ENCODE measurements at regions not wholly inside any gene's neighbourhood (a gene's known extent, or its start where the extent isn't known, plus 50 kb on each side); places are given as distances from the start of the nearest gene placed in this dataset.

DNA sequence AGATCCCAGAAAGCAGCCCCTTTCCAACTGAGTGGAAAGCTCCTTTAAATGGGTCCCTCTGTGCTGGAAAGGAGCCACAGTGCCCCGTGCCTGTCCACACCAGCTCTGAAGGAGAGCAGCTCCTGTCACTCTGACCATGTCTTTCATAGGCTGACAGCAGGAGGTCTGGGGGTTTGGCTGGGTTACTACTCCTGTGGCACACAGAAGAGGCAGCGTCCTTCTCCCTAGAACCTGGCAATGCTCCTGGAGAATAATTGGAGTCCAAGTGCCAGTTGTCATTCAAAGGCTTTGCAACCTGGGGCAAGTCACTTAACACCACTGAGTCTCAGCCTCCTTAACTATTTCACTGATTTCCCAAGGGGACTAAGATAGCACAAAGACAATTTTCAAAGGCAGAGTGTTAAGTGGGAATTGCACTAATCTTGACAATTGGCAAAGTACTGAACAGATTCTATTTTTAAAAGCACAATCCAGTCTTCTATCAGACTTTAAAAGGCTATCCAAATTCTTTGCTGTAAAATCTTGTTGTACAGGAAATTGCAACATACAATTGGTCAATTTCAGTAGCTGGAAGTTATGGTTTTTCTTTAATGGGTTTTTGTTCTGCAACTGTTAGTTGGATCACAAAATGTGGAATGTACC lies 457.2 kb downstream of the KIF16B start:
- no peak for DNase-seq (ENCODE audit: low read depth)

DNA sequence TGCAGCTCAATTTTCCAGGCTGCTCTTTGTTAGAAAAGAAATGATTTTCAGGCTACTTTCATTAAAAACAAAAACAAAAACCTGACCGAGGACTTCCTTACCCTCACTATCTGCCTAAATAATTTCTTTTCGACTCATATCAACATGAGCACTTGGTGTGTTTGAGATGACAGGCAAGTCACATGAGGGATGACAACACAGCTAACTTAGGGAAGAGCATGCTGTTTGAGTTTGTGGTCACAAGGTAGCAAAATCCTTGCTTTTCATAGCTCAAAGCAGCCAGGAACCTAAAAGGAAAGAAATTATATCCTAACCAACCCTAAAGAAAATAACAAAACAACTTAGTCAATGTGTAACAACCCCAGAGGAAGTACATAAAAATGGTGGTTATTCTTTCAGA lies 459.5 kb downstream of the KIF16B start:
- DNase-seq (ENCODE audit: low read depth) = no peak

DNA sequence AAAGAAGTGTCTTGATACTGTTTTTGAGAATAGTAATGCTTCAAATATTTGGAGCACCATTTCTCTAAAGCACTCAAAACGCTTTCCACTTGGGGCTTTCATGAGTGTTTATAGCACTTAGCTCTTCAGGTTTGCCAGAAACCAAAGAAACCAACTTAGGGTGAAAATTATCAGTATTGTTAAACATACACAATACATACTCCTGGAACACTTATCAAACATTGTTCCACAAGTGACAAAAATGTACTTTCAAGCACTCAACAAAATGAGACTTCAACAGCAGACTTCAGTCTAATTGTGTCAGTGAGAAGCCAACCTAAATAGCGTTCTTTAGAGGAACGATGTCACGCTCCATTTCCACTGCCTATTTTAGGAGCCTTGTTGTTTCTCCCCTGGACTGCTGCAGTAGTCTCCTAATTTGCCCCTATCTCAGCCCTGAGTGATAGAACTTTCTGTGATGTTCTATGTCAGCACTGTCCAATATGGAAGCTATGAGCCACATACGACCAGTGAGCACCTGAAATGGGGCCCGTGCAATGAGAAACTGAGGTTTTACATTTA lies 461.3 kb downstream of the KIF16B start:
- no peak for DNase-seq (ENCODE audit: low read depth)

DNA sequence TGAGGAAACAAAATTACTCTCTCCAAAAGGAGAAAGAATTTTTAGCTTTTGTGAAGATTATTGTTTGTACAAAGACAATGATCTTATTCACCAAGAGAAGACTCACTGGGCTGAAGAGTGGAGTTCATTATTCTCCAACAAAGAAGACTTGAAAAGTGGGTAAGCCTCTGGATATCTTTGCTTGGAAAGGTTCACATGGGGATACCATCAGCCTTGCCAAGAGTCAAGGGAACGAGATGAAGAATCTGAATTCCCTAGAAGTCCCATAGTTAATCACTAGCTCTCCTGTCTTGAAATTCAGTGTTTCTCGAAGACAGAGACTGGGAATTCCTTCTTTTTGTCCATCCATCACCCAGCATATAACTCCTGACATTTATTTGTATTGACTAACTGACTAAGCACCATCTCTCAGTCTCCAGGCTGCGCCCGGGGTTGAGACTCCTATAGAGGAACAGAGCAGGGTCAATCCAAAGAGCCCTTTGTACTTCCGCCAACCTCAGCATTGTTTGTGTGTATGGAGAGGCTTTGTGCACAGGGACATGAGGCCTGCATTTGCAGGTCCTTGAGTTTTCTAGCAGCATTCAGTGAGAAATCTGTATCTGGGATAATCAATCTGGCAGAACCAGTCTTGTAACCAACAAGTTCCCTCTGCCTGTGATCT lies 461.9 kb downstream of the KIF16B start:
- DNase-seq (ENCODE audit: low read depth) = no peak

DNA sequence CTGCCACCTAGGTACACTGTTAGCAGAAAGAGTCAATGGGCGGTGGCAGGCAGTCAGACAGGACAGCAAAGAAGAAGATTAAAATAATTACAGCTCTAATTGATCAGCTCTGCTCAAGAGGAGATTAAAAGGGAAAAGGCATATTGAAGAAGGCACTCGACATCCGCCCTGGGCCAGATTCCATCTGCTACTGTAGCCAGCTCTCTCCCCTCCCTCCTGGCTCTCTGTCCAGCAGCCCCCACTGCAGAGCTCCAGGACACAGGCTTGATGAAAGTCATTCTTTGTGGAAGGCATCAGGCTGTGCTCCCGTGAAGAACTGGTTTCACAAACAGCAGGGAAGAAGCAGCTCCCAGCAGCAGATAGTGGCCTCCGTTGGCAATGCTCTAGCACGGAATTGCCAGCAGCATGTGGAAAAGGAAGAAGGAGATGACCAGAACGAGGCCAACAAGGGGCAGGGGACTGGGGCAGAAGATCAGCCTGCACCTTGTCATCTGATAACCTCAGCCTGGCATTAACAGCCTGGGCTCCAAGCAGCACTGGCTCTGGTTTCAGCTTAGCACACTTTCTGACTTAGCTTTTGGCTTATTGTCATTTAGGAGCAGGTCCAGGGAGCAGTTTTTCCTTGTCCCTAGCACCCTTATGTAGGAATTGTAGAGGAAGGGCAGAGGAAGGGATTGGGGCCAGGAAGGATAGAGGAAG lies 465.9 kb downstream of the KIF16B start:
- no peak for DNase-seq (ENCODE audit: low read depth)

DNA sequence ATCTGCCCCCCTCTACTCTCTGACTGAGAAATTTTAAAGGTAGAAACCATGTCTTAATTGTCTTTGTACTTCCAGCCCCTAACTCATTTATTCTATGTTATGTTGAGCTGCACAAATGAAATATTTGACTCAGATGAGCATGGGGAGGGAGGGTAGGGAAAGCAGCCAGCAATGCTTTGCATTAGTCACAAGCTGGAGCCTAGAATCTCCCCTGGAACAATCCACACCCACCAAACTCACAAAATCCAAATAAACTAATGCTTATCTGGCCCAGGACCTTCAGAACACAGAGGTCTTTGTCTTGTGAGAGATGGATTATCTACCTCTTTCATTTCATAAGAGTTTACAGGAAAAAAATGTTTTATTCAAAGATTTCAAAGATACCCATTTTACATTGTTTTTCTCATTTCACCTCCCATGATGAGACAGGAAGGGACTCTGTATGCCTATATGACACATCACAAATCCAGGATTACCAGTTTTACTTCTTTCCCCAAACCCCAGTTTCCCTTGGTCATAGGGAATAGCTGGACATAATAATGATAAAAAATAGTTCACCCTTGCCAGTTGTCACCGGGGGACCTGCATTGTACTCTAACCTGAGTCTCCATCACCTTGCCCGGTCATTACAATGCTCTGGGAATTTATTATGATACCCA lies 466.9 kb downstream of the KIF16B start:
- DNase-seq (ENCODE audit: low read depth) = no peak

DNA sequence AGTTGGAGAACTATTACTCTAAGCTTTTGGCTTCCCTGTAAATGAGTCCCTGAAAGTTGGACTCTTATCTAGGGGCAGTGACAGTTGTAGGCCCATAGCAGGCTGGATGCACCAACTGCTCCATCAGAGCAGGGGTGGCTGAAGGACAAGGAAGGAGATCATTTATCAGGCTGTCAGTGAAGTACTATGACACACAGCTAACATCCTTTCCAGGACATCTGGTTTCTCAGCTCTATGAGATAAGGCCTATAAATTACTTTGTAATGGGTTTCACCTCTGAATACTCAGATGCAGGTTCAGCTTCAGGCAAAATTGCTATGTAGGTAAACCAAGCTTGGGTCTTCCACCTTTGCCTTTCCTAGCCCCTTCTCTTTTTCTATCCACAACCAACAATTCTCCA lies 468.5 kb downstream of the KIF16B start:
- no peak for DNase-seq (ENCODE audit: low read depth)
